GM19452 (cell line): ENCODE measurements at regions not wholly inside any gene's neighbourhood (a gene's known extent, or its start where the extent isn't known, plus 50 kb on each side); places are given as distances from the start of the nearest gene placed in this dataset.
"Not testable (repeated sequence)": the region's sequence is repeated elsewhere in the genome, so short reads cannot be mapped to it uniquely, and the experiment has no call there.

ENCODE experiments used
- ATAC-seq: cut with Tn5 transposase; IDR thresholded peaks from one replicate; pipeline ENCODE4 v1.9.1; 2021; ENCODE audit not compliant: unreplicated experiment

DNA sequence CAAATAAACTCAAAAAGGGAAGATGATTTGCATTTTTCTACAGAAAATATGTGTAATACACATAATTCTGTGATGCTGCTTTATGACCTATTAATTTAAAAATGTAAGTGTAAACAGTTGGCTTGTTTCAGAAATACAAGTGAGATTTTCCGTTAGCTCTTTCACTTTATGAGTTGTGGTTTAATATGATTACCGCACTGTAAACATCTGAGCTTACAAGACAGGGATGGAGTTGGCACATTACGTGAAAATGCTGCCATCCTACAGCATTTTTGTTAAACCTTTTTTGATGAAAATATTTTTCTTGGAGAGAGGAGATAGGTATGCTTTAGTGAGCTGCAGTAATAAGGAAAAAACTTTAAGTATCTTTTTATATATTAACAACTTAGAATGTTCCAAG, 426.8 kb upstream of the ADAMTS5 start:
- ATAC-seq, result no peak

DNA sequence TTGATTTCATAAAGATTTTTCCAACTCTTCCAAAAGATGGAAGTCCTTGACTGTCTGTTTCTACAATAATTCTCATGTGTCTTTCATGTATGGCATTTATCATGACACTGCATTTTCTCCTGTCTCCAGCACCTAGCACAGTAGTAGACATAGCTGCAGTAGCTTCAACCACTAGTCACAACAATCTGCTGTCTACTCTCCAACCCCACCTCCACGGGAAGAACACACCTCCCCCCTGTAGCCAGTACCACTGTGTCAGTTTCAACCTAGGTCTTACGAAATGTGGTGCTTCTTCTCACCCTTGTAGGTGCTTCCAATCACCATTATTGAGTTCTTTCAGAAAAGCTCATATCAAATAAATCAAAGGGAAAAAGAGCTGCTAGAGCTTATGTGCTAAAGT, 425.1 kb upstream of the ADAMTS5 start:
- ATAC-seq, result no peak

DNA sequence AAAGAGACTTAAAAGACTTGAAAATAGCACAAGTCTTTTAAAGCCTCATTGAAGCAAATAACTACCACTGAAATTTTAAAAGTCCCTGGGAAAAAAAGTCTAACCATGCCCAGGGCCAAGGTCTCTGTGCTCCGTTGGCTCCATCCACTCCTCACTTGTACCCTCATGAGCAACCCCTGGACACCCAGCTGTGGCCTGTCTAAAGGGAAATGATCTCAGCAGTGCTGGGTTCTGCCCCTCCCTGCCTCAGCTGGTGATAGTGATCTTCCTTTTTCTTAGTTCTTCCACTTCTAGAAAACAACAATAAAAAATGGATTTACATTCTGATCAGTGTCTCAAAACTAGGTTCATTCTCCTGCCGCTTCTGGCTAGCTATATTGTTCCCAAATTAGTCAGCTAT, 423.5 kb upstream of the ADAMTS5 start:
- no peak for ATAC-seq

DNA sequence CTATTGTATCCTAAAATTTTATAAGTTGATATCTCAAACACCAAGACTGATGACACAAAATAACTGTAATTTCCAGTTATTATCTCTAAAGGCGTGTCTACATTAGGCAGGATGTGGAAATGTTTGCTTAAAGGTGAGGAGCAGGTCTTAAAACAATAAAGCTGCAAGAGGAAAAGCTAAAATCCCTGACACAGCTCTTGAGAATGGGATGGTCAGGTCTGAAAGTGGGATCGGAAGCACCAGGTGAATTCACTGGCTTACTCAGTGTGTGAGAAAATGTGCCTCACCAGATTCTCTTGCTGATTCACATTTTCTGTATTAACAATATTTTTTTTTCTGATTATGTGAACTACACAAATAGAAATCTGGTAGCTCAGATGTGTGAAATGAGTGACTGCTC, 421.9 kb upstream of the ADAMTS5 start:
- ATAC-seq, result no peak

DNA sequence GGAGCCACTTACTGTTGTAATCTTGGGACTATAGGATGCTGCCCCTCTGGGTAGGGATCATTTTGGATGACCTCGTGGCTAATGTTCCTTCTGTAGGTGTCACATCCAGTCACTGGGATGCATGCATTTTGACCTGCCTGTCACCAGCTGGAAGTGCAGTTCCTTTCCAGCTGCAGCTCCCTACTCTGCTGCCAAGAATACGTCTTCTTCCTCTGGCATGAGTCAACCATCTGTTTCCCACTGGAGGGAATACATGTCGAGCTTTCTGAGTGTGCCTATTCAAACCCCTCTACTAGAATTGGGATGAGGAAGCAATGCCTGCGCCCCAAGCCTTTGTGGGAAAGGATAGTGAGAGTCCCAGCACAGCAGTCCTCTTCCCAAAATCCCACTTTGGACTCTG, 415.5 kb upstream of the ADAMTS5 start:
- ATAC-seq, result no peak

DNA sequence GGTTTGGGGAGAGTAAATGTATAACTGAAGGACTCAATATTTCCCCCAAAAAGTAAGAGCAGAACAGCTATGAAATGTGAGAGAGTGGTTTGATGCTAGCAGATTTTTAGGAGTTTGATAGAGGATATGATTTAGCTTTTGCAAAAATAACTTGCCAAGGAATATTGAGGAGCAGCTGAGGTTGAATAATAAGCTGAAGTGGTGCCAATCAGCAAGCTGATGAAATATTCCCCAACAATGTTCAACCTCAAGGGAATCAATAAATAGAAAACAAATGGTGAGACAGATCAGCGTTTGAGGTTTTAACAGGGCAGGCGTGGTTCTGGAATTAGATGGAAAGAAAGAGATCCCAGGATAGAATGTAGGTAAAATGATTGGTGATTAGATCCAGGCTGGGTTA, 413.4 kb upstream of the ADAMTS5 start:
- ATAC-seq, result no peak

DNA sequence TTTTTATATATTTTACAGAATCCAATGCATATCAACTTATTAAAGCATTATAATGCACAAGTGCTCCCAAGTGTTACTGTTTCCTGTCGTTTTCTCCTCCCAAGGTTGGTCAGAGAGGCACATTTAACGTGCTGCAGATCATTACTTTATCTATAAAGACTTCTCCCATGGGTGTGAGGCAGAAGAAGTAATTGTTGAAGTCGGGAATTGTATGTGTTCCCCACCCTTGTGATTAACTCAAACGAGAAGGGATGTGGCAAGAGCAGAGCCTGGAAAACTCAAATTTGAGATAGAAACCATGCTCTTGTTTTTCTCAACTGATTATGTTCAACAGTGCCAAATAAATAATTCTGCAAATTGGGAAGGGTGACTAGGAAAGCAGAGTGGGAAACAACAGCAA, 412.5 kb upstream of the ADAMTS5 start:
- no peak for ATAC-seq

DNA sequence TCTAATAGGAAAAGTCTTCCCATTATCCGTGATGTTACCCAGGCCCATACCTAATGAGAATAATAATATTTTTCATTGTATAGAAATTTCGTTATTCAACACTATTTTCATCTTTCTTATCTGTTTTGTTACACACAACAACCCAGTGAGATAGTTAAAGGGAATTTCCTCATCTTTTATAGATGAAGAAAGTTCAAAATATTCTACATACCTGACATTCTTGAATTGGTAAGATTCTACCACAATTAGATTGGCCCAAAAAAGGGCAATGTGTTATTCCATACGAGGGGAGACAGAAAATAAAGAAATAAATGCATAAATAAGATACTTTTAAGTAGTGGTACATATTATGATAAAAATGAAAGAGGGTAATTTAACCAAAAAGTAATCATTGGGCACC, 405.5 kb upstream of the ADAMTS5 start:
- no peak for ATAC-seq

DNA sequence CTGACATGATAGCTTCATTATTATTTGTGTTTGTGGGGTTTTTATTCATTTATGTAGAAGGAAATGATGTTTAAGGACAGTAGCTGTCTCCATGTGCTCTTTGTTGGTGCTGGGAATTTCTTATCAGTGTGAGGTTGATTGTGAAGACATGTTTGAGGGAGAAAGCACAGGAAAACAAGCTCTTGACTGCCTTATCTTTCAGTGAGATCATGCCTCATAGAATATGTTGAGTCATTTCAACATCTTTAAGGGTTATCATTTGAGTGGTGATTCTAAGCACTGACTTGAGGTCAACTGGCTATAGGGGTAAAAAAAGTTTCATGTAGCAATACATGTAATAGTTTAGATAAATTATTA, 405.1 kb upstream of the ADAMTS5 start:
- no peak for ATAC-seq

DNA sequence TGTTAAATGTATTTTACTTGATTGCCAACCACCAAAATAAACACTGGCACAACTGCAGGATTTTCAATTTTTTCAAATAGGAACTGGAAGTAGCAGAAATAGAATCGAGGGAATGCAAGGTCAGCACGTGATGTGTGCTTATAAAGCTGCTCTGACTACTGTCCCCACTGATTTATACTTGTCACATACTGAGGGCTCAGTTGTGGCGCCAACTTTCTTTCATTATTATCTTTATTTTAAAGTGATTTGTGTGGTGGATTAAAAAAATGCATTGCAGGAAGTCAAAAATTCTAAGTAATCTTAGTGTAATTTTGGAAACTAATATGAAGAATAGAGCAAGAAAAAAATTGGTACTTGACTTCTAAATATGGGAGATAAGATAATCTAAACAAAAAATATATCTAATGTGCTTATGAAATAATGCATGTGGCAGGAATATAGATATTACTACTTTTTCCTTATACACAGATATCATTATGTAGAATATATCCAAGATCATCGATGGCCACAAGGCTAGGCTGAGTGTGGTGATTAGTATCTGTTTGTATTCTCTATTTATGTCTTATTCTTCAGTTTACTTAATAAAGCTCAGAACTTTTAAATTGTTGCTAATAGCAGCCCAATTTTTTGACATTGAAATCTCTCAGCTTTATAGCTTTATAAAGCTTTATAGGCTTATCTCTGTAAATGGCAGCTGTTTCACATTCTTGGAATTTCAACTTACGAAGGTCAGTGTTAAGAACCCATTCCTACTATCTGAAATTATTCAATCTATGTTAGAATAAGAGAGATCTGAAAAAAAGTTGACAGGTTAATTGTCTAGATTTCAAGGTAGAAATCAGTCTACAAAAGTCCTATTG, 404.5 kb upstream of the ADAMTS5 start:
- no peak for ATAC-seq

DNA sequence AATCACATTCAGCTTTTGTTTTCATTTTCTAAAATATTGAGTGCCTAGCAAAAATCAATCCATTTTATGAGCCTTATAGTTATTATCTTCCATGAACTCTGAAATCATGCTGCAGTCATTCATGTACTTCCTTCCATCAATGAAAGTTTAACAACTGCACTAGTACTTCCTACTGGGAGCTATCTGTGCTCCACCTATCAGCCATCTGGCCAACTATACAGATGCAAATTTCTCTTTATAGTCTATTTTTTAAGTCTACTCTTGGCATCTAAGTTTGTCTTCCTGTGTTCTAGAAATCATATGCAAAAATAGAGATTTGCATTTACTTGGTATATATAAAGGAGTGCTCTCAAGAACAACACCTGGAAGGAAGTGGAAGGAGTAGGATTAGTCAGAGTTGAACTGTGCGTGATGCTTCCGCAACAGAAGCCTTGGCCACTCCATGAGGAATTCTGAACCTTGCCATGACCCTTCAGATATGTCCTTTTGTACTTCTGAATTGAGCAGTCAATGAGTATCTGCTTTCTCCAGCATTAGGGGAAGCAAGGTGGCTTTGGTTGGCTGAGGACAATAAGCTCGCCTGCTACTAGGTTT, 403.2 kb upstream of the ADAMTS5 start:
- no peak for ATAC-seq

DNA sequence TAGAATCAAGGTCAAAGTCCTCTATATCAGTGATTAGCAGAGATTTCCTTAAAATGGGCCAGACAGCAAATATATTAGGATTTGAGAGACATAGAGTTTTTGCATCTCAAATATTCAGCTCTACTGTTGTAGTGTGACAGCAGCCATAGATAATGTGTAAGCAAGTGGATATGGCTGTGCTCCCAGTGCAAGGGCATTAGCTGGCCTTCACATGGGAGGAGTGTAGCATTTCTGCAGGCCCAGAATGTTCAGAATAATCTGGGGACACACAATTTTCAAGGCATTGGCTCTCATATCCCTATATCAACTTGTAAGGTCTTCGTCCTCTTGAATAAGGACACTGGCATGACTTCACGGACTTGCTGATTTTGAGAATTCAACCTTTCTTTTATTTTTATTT, 402.3 kb upstream of the ADAMTS5 start:
- ATAC-seq, result no peak

DNA sequence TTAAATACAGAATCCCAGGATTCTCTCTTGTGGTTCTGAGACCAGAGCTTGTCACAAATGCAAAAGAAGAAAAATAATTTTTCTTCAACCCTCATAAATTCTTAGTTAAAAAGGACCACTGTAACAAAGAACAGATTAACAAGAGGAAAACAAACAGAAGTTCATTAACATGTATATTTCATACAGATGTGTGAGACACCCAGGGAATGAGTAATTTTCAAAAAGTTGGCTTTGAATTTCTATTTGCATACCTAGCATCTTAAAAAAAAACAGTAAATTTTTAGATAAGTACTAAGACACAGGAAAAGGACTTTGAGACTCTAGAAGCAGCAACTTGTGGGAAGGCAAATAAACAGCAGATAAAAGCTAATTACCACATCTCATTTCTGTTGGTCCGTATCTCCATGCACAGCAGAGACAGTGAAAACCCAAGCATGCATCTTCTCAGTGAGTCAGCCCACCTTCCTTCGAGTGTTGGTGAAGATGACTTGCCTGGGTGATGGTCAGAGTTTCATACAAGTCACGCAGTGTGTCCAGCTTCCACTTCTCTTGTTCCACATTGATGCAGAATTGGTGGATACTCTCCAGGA, 399.9 kb upstream of the ADAMTS5 start:
- no peak for ATAC-seq

DNA sequence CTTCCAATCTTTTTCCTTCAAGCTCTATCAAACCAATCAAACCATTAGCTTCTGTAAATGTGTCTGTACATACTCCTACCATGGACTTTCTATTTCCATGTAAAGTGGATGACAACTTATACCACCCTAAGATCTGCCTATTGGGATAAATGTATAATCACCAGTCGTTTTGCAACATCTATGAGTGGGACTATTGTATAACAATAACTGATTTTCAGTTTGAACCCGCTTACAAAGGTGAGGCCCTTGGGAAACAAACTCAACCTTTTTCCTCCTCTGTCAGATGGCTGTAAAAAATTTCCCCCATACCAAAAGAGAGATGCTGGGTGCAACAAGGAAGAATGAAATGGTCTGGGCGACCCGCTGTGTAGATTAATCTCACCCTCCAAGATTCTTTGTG, 399.1 kb upstream of the ADAMTS5 start:
- no peak for ATAC-seq

DNA sequence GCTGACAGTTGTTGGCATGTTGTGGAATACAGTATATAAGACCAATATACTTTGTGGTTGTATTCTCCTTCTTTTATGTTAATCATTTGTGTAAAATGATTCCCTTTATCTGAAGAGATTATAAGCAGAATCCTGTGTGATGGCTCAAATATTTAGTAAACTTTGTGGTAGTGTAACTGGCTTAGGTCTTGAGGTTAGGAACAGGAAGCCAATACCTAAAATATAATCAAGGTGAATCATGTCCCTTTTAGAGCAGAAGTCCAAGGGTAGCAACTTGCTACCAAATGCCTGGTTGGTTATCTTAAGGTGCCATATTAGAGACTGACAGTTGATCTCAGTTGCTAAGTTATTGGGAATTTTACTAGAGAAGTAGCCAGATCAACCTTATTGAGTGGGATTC, 398.5 kb upstream of the ADAMTS5 start:
- no peak for ATAC-seq

DNA sequence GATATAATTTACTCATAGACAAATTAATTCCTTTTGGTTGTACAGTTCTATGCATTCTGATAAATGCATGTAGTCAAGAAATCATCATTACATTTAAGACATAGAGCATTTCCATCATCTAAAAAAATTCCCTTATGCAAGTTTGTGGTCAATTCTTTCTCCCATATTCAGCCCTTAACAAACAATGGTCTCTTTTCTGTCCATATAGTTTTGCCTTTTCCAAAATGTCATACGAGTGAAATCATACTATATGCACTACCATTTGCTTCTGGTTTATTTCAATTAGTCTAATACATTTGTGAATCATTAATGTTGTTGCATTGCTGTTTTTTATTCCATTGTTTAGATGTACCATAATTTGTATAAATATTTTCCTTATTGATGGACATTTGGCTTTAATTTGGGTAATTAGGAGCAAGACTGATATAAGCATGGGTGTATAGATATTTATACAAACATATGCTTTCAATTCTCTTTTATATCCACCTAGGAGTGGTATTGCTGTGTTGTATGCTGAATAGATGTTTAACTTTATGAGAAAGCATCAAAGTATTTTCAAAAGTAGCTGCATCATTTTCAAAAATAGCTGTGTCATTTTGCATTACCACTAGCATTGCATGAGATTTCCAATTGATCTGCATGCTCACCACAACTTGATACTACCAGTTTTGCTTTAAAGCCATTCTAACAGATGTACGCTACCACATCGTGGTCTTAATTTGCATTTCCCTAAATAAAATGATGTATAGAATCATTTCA, 397.0 kb upstream of the ADAMTS5 start:
- ATAC-seq, result no peak

DNA sequence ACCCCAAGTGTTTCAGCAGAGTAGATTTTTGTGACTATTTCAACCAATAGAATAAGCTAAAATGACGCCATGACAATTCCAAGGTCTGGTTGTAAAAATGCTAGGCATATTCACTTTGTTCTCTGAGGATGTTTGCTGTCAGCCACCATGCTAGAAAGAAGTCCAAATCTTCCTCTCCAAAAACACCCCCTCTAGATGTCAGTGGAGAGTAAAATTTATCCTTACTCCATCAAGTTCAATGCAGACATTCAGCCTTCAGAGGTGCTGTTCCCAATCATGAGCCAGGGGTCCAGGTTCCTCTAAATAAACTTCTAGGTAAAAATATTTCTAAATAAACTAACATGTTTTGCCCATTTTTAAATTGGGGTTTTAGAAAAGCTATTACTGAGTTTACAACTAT, 395.4 kb upstream of the ADAMTS5 start:
- ATAC-seq, result no peak

DNA sequence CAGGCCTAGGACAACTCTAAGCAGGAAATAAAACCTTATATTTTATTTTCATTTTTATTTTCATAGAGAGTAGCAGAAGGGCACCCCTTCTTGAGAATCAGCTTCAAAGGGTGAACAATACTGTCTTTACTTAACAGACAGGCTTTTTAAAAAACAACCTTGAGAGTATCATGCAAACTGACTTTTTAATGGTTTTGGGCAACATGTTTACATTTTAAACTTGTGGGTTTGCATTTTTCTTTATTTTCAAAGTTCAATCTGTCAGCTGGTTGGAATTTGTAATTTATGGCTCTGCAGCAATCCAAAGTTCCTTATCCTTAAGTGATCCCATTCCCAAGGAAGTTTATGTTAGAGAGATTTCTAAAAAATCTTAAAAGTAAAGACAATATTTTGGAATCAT, 392.3 kb upstream of the ADAMTS5 start:
- no peak for ATAC-seq

DNA sequence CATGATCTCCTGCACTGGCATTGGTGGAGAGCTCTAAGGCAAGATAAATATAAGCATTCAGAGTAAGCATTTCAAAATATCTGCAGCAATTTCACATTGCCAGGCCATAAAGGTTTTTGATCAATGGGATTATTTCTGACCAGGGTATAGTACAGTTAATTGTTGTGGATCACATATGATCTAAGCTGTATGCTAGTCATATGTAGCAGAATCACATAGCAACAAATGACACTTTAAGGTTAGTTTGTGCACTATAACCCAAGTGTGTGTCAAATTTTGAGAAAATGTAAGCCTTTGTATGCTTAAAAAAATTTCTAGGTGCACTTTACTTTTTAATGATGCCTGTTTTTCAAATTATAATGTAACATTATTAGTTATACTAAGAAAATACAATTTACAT, 386.0 kb upstream of the ADAMTS5 start:
- ATAC-seq, result no peak

DNA sequence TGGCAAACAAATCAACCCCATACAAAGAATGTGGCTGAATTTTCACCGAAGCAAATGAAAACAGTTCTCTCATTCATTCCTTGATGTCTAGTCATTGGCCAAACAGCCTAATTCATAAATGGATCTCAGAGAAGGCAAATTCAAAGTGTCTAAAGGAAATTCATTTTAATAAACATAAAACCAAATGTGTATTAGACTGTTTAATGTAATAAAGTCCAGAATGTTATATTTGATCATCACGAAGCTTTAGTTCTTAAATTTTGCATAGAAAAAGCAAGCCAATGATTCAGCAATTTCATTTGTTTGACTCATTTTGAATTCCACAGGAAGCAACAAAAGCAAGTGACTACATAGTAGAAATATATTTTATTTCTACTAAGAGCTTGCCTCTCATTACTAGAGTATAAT, 379.2 kb upstream of the ADAMTS5 start:
- ATAC-seq, result no peak

DNA sequence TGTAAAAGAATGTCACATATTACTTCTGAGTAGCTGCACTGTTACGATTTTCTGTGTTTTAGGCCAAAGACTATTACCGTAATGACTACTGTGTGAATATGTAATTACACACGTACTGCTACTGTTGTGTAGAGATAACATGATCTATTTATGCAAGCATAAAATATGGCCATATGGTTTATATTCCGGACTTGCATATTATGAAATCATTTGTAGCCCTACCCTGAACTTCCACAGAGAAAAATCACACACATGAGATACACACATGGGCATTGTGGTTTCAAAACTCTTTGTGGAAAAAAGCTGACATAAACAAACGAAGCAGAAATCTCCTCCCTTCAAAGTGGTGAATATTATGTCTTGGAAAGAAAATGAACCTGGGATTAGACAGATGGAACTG, 373.0 kb upstream of the ADAMTS5 start:
- ATAC-seq, result no peak

DNA sequence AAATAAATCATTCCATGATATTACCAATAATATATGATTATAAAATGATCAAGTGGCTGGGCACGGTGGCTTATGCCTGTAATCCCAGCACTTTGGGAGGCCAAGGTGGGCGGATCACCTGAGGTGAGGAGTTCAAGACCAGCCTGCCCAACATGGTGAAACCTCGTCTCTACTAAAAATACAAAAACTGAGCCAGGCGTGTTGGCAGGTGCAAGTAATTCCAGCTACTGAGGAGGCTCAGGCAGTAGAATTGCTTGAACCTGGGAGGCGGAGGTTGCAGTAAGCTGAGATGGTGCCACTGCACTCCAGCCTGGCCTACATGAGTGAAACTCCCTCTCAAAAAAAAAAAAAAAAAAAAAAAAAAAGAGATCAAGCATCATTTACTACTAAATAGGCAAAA, 371.1 kb upstream of the ADAMTS5 start:
- not testable (repeated sequence) for ATAC-seq
